ENCODE measurements at regions not wholly inside any gene's neighbourhood (a gene's known extent, or its start where the extent isn't known, plus 50 kb on each side); places are given as distances from the start of the nearest gene placed in this dataset.

- Histone ChIP-seq H3K27me3 (ENCODE audit: control insufficient read depth, extremely low read depth, insufficient read depth, low read length) (no peaks in the 10 kb centered on the region), H2AFZ (ENCODE audit: control insufficient read depth, low read length) (no peak overlapping the region), H3K9ac (ENCODE audit: control insufficient read depth, extremely low read depth, insufficient read depth, low read length) (no peak overlapping the region), H3K36me3 (ENCODE audit: control insufficient read depth in 2 of 2, extremely low read depth in 1 of 2, insufficient read depth in 2 of 2, low read length in 2 of 2) (no peaks in the 10 kb centered on the region), H4K20me1 (ENCODE audit: control insufficient read depth, extremely low read depth, insufficient read depth, low read length) (no peaks in the 10 kb centered on the region), H3K4me2 (ENCODE audit: control insufficient read depth, extremely low read depth, insufficient read depth, low read depth, low read length) (no peak overlapping the region), H3K4me3 (ENCODE audit: control insufficient read depth in 2 of 3, extremely low read depth in 1 of 3, insufficient read depth in 2 of 3, low read depth in 1 of 3, low read length in 3 of 3) (no peak overlapping the region), H3K9me1 (ENCODE audit: control insufficient read depth, extremely low read depth, insufficient read depth, low read length) (no peaks in the 10 kb centered on the region), H3K79me2 (ENCODE audit: control insufficient read depth, insufficient read depth, low read length) (no peaks in the 10 kb centered on the region), H3K27ac (ENCODE audit: control insufficient read depth, insufficient read depth, low read length) (no peak overlapping the region), H3K4me1 (ENCODE audit: control insufficient read depth, extremely low read depth, insufficient read depth, low read length) (peaks cover 3% of the 10 kb centered on the region), H3K9me3 (ENCODE audit: control insufficient read depth, low read depth, low read length) (no peaks in the 10 kb centered on the region)
- TF ChIP-seq CTCF (optimal IDR thresholded peaks at IDR 0.05 in 1 of 3, IDR thresholded peaks at IDR 0.05 in 1 of 3, conservative IDR thresholded peaks at IDR 0.05 in 1 of 3; ENCODE audit: extremely low read depth in 1 of 3, insufficient read depth in 2 of 3, low read length in 3 of 3) (no peak), EZH2 (IDR thresholded peaks at IDR 0.05; ENCODE audit: low read length) (no peak)
- FAIRE-seq, result no peak
- dilution Hi-C loops (cut with MboI; ENCODE audit: extremely low pct_ligation_motif_present, low sequenced_read_pairs), result no loop called here
- DNase-seq (ENCODE audit: low read depth, low spot score), result no peak
These were observed 147.1 kb downstream of the WT1 start for GRCh38 chr11:32288276-32288675.

- no peak overlapping the region for H3K27ac ChIP-seq (ENCODE audit: control insufficient read depth, insufficient read depth, low read length)
- no peaks in the 10 kb centered on the region for H3K9me1 ChIP-seq (ENCODE audit: control insufficient read depth, extremely low read depth, insufficient read depth, low read length)
- H3K79me2 ChIP-seq (ENCODE audit: control insufficient read depth, insufficient read depth, low read length), result no peaks in the 10 kb centered on the region
- DNase-seq (ENCODE audit: low read depth, low spot score) (no peak), FAIRE-seq (no peak)
- H2AFZ ChIP-seq (ENCODE audit: control insufficient read depth, low read length), result no peak overlapping the region
- H3K27me3 ChIP-seq (ENCODE audit: control insufficient read depth, extremely low read depth, insufficient read depth, low read length), result no peaks in the 10 kb centered on the region
- dilution Hi-C loops (cut with MboI; ENCODE audit: extremely low pct_ligation_motif_present, low sequenced_read_pairs), result no loop called here
- no peak overlapping the region for H3K4me3 ChIP-seq (ENCODE audit: control insufficient read depth in 2 of 3, extremely low read depth in 1 of 3, insufficient read depth in 2 of 3, low read depth in 1 of 3, low read length in 3 of 3)
- no peaks in the 10 kb centered on the region for H4K20me1 ChIP-seq (ENCODE audit: control insufficient read depth, extremely low read depth, insufficient read depth, low read length)
- H3K9ac ChIP-seq (ENCODE audit: control insufficient read depth, extremely low read depth, insufficient read depth, low read length), result no peak overlapping the region
- H3K36me3 ChIP-seq (ENCODE audit: control insufficient read depth in 2 of 2, extremely low read depth in 1 of 2, insufficient read depth in 2 of 2, low read length in 2 of 2), result no peaks in the 10 kb centered on the region
- no peaks in the 10 kb centered on the region for H3K9me3 ChIP-seq (ENCODE audit: control insufficient read depth, low read depth, low read length)
- H3K4me2 ChIP-seq (ENCODE audit: control insufficient read depth, extremely low read depth, insufficient read depth, low read depth, low read length), result no peak overlapping the region
- TF ChIP-seq CTCF (optimal IDR thresholded peaks at IDR 0.05 in 1 of 3, IDR thresholded peaks at IDR 0.05 in 1 of 3, conservative IDR thresholded peaks at IDR 0.05 in 1 of 3; ENCODE audit: extremely low read depth in 1 of 3, insufficient read depth in 2 of 3, low read length in 3 of 3) (no peak), EZH2 (IDR thresholded peaks at IDR 0.05; ENCODE audit: low read length) (no peak)
- peaks cover 3% of the 10 kb centered on the region for H3K4me1 ChIP-seq (ENCODE audit: control insufficient read depth, extremely low read depth, insufficient read depth, low read length)
These were observed 145.6 kb downstream of the WT1 start for GRCh38 chr11:32289701-32290100.
